VCaP (cell line): ENCODE measurements at regions not wholly inside any gene's neighbourhood (a gene's known extent, or its start where the extent isn't known, plus 50 kb on each side); places are given as distances from the start of the nearest gene placed in this dataset.

Source experiments
- H3K27ac ChIP-seq: fragments of 450-650 bp; 2 replicates; pipeline ENCODE4 v1.5.1; 2017
- CTCF ChIP-seq: fragments of 450-650 bp; conservative IDR thresholded peaks from 2 replicates; pipeline ENCODE4 v1.5.1; 2017; ENCODE audit warnings: mild to moderate bottlenecking, moderate library complexity

GRCh38 chr5:98483301-98483685 is 290.2 kb upstream of the RGMB start:
- no peak overlapping the region for H3K27ac ChIP-seq
- no peak for TF ChIP-seq CTCF

- no peak overlapping the region for H3K27ac ChIP-seq
- TF ChIP-seq CTCF: no peak
These were observed 284.4 kb upstream of the RGMB start for GRCh38 chr5:98489021-98489420.

- TF ChIP-seq CTCF: no peak
- H3K27ac ChIP-seq: no peak overlapping the region
These were observed 283.1 kb upstream of the RGMB start for GRCh38 chr5:98490348-98490747.

GRCh38 chr5:98492258-98492657 is 281.2 kb upstream of the RGMB start:
- TF ChIP-seq CTCF: no peak
- no peak overlapping the region for H3K27ac ChIP-seq

- no peak for TF ChIP-seq CTCF
- H3K27ac ChIP-seq: no peak overlapping the region
These were observed 276.0 kb upstream of the RGMB start for GRCh38 chr5:98497418-98497817.

GRCh38 chr5:98498028-98498427 is 275.4 kb upstream of the RGMB start:
- TF ChIP-seq CTCF: no peak

GRCh38 chr5:98499892-98500291 is 273.6 kb upstream of the RGMB start:
- H3K27ac ChIP-seq: no peak overlapping the region
- TF ChIP-seq CTCF: no peak

More at GRCh38 chr5:98498028-98498427, 275.4 kb upstream of the RGMB start:
- H3K27ac ChIP-seq: no peak overlapping the region

GRCh38 chr5:98500811-98501210 is 272.7 kb upstream of the RGMB start:
- no peak overlapping the region for H3K27ac ChIP-seq
- TF ChIP-seq CTCF: no peak
